ENCODE measurements at regions not wholly inside any gene's neighbourhood (a gene's known extent, or its start where the extent isn't known, plus 50 kb on each side); places are given as distances from the start of the nearest gene placed in this dataset.

DNA sequence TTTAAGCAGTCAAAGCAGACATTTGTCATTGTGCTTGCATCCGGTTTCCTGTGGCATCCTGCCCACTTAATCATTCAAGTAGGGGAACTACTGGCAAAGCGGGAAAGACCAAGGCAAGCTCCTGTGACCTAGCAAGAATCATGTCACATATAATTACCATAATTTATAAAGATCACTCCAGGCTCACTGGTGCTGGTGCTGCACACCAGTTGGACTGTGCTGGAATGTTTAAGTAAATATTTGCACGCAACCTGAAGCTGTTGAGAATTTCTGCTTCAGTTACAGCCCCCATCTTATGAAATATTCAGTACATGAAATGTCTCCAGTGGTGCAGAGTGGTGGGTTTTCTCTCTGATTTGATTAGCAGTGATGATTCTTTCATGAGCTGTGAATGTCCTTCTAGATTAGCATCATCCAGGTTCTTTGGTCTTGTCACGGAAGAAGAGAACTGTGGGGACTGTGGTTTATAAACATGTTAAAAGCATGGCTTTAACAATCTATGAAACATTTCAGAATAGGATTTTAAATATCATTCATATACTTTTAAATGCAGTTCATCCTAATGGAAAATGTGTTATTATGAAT is 621.3 kb upstream of the EPHA6 start:
- TF ChIP-seq, protein P1, sequence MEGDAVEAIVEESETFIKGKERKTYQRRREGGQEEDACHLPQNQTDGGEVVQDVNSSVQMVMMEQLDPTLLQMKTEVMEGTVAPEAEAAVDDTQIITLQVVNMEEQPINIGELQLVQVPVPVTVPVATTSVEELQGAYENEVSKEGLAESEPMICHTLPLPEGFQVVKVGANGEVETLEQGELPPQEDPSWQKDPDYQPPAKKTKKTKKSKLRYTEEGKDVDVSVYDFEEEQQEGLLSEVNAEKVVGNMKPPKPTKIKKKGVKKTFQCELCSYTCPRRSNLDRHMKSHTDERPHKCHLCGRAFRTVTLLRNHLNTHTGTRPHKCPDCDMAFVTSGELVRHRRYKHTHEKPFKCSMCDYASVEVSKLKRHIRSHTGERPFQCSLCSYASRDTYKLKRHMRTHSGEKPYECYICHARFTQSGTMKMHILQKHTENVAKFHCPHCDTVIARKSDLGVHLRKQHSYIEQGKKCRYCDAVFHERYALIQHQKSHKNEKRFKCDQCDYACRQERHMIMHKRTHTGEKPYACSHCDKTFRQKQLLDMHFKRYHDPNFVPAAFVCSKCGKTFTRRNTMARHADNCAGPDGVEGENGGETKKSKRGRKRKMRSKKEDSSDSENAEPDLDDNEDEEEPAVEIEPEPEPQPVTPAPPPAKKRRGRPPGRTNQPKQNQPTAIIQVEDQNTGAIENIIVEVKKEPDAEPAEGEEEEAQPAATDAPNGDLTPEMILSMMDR (IDR thresholded peaks at IDR 0.05) = no peak
- TF ChIP-seq POLR2A (IDR thresholded peaks at IDR 0.05) = no peak

Data from thyroid gland (tissue), 4 donors.